GM19397 (cell line): ENCODE measurements at regions not wholly inside any gene's neighbourhood (a gene's known extent, or its start where the extent isn't known, plus 50 kb on each side); places are given as distances from the start of the nearest gene placed in this dataset.

ENCODE experiments used
- ATAC-seq: cut with Tn5 transposase; IDR thresholded peaks from one replicate; pipeline ENCODE4 v1.9.1; 2021; ENCODE audit warnings: mild to moderate bottlenecking, moderate library complexity; ENCODE audit not compliant: unreplicated experiment

- no peak for ATAC-seq
Observed at GRCh38 chr21:23438081-23438480, 2169.2 kb downstream of the MRPL39 start.

DNA sequence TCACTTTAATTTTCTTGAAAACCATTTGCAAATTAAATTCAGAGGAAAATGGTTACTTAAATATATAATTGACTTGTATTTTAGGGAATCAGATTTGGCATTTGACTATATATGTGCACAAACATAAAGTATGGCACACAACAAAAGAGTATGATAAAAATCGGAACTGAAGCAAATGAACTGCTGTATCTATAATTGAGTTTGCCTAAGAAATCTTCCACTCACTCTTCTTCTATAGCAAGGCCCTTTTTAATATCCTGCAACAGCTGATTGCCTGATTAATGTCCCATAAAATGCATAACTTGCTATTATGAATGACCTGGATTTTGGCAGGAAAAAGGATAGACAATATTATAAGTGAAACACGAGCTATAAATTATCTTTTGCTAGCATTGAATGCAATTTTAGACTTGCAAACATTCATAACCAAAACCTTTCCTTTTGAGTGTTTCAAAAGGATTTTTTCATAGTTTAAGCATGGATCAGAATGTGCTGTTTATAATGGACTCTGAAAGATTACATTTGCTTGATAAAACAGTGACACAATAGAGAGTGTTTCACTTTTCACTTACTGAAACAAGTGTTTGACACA is 2204.3 kb downstream of the MRPL39 start:
- no peak for ATAC-seq

DNA sequence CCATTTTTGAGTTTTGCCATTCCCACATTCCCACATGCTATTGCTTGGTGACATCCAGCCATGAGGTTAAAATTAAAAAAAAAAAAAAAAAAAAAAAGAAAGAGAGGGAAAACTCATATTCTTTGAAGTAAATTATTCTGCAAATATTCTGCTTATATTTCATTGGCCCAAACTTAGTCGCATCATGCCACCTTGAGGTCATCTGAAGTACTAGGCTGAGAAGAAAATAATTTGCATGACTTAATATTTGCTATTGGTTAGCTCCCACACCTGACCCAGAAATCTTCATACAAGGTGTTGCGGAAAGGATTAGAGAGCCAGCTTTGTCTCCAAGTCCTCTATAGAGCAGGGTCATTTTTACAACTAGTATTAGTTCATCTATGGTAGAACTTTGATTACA is 2206.0 kb downstream of the MRPL39 start:
- ATAC-seq = no peak

- ATAC-seq = no peak
Observed at GRCh38 chr21:23398726-23399125, 2208.6 kb downstream of the MRPL39 start.

- no peak for ATAC-seq
Observed at GRCh38 chr21:23394458-23394857, 2212.8 kb downstream of the MRPL39 start.

DNA sequence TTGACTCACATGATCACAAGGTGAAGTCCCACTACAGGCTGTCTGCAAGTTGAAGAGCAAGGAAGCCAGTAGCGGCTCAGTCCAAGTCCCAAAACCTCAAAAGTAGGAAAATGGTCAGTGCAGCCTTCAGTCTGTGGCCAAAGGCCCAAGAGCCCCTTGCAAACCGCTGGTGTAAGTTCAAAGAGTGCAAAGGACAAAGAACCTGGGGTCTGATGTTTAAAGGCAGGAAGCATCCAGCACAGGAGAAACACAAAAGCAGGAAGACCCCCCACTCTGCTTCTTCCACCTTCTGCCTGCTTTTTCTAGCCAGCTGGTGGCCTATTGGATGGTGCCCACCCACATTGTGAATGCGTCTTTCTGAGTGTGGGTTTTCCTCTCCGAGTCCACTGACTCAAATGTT is 2222.6 kb downstream of the MRPL39 start:
- no peak for ATAC-seq

DNA sequence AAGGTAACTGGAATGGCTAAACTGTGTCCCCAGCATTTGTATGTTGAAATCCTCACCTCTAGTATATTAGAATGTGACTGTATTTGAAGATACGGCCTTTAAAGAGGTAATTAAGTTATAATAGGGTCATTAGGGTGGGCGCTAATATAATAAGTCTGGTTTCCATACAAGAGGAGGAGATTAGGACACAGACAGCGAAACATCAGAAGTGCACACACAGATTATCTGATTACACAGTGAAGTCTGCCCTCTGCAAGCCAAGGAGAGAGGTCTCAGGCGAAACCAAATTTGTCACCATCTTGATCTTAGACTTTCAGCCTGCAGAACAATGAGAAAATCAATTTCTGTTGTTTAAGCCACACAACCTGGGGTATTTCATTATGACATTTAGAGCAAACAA is 2233.1 kb downstream of the MRPL39 start:
- no peak for ATAC-seq

DNA sequence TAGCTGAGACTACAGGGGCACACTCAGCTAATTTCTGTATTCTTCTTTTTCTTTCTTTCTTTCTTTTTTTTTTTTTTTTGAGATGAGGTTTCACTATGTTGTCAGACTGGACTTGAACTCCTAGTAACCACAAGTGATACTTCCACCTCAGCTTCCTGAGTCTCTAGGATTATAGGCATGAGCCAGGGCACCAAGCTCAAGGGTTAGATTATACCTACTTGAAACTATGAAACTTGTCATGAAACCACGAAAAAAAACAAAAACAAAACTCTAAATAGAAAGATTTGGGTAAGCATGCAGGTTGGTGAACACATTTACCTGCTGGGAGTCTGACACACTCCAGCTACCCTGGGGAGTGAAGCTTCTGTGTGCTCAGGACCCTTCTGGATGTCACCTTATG is 2250.4 kb downstream of the MRPL39 start:
- ATAC-seq = no peak

DNA sequence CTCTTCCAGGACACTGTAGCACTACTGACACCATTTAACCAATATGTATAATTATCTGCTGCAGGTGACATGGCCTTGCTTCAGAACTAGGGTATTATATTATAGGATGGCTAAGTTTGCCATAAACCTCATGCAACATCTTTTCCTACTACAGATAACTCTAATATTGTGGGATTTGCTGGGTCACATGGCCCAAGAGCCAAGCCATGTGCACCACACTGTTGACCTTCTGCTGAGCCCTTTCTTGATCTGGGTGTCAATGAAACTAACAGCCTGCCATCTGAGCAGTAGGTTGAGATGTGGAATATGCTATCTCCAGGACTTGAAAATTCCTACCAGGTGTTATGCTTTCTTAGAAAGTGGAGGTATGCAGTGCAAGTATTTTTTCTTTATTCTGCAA is 2291.1 kb downstream of the MRPL39 start:
- ATAC-seq = no peak

GRCh38 chr21:23308741-23309140 is 2298.5 kb downstream of the MRPL39 start:
- no peak for ATAC-seq

DNA sequence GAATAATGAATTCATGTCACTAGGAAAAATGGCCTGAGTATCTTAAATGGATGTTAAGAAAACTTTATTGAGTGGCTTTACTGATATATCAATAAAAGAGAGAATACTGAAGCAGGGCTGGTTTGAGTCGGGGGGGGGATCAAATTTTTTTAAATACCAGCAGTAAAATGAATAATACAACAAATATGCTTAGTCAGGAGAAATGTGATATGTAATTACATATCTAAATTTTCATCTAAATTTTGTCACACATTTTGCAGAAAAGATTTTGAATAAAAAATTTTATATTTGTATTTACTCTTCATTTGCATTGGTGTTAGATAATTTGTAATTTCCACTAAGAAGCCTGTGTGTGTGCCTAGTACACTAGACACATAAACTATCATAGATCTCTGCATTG is 2300.2 kb downstream of the MRPL39 start:
- ATAC-seq = no peak

GRCh38 chr21:23292292-23292691 is 2294.1 kb downstream of the NCAM2 start:
- ATAC-seq = no peak

- no peak for ATAC-seq
Observed at GRCh38 chr21:23281917-23282316, 2283.7 kb downstream of the NCAM2 start.

- ATAC-seq = no peak
Observed at GRCh38 chr21:23249760-23250159, 2251.6 kb downstream of the NCAM2 start.

GRCh38 chr21:23247334-23247733 is 2249.1 kb downstream of the NCAM2 start:
- no peak for ATAC-seq

DNA sequence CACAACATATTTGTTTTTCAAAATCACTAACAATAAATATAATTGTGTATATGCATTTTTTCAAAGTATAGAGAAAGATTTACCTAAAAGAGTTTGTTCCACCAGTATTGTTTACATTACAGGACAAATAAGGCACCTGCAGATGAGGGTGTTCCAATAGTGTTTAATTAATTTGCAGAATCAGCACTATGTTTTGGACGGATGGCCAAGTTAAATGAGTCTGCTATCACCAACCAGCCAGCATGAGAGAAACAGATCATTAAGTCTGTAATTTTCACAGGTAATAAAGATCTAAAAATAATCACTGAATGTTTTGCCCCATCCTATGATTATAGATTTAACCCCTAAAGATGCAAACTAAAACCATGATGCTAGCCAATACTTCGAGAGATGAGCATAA is 2247.0 kb downstream of the NCAM2 start:
- ATAC-seq = no peak

- ATAC-seq = no peak
Observed at GRCh38 chr21:23223882-23224281, 2225.7 kb downstream of the NCAM2 start.

- no peak for ATAC-seq
Observed at GRCh38 chr21:23218667-23219066, 2220.5 kb downstream of the NCAM2 start.

DNA sequence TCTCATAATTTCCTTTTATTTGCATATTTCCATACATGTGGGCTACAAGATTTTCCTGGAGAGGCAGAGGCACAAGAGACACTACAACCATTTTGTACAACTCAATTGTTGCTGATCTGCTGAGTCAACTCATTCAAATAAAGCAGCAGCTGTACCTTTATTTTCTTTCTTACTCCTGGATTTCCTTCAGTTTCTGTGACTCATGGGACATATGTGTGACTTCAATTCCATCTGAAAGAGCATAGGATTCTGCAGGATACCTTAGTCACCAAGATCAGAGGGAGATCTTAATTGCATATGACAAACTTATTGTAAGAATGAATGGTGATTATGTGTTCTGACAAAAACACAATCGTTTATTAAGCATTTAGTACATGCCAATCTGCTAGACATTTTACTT is 2219.4 kb downstream of the NCAM2 start:
- no peak for ATAC-seq

DNA sequence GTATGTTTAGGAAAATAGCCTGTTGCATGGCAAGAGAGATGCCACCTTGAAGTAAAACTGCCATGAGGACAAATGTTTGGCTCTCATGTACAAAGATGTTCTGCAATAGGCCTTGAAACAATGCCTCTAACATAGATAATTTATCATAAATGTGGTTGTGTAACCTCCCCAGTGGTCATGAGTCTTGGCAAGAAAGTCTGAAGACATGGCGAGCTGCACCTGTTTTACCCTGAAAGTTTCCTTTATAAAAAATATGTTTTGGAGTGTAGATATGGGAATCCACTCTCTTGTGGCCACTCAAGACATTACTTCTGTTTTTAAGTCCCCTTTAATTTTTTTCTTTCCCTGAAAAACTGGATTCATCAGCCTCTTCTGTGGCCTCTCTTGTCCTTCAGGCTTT is 2217.1 kb downstream of the NCAM2 start:
- ATAC-seq = no peak
